CD14-positive monocyte (primary cell): ENCODE measurements at regions not wholly inside any gene's neighbourhood (a gene's known extent, or its start where the extent isn't known, plus 50 kb on each side); places are given as distances from the start of the nearest gene placed in this dataset.

Experiments
- DNase-seq, 3 donors: peaks; one replicate each; pipeline ENCODE4 v3.0.0-alpha.2; 2011 to 2022
- H2AFZ ChIP-seq: 2 replicates; pipeline ENCODE4 v1.6.0; 2012; ENCODE audit warnings: mild to moderate bottlenecking, low read depth, low read length, inconsistent platforms; ENCODE audit not compliant: insufficient read depth, poor library complexity, severe bottlenecking
- H3K27ac ChIP-seq, 2 donors: 1 replicate in 1 of 2; 2 replicates in 1 of 2; pipeline ENCODE4 v1.5.1; 2012 to 2013; ENCODE audit warnings: low read length in 2 of 2, control low read depth in 1 of 2, inconsistent platforms in 1 of 2, low read depth in 1 of 2, mild to moderate bottlenecking in 1 of 2
- H3K27me3 ChIP-seq, 2 donors: one replicate each; pipeline versions ENCODE4 v1.6.0 to v1.6.1; 2011 to 2013; ENCODE audit warnings: low read length in 2 of 2; ENCODE audit not compliant: control insufficient read depth in 2 of 2, insufficient read depth in 2 of 2
- H3K36me3 ChIP-seq, 2 donors: replicated peaks in 1 of 2; 1 replicate in 1 of 2; 2 replicates in 1 of 2; pipeline versions ENCODE4 v1.5.1 to v1.6.1; 2012 to 2013; ENCODE audit warnings: low read length in 2 of 2, control low read depth in 1 of 2, inconsistent platforms in 1 of 2, mild to moderate bottlenecking in 1 of 2; ENCODE audit not compliant: insufficient read depth in 2 of 2, control insufficient read depth in 1 of 2
- H3K4me1 ChIP-seq, 2 donors: 1 replicate in 1 of 2; 2 replicates in 1 of 2; pipeline versions ENCODE4 v1.5.1 to v1.6.1; 2012 to 2013; ENCODE audit warnings: low read length in 2 of 2, control low read depth in 1 of 2, inconsistent platforms in 1 of 2, mild to moderate bottlenecking in 1 of 2, moderate library complexity in 1 of 2; ENCODE audit not compliant: insufficient read depth in 2 of 2, control insufficient read depth in 1 of 2
- H3K4me2 ChIP-seq: replicated peaks from 2 replicates; pipeline ENCODE3; 2012; ENCODE audit warnings: low read length, moderate library complexity, mild to moderate bottlenecking; ENCODE audit not compliant: poor library complexity, severe bottlenecking; ENCODE audit errors: extremely low read depth
- H3K4me3 ChIP-seq, 3 experiments: fragments of 200-600 bp in 1 of 3; sonication (generic) in 1 of 3; replicated peaks in 1 of 3; 1 replicate in 2 of 3; 2 replicates in 1 of 3; pipeline ENCODE4 v1.5.1; 2011 to 2013; ENCODE audit warnings: low read length in 3 of 3, mild to moderate bottlenecking in 3 of 3, control low read depth in 2 of 3, low read depth in 2 of 3, inconsistent platforms in 1 of 3, moderate library complexity in 1 of 3
- H3K79me2 ChIP-seq: 2 replicates; pipeline ENCODE4 v1.6.0; 2012; ENCODE audit warnings: mild to moderate bottlenecking, control low read depth, inconsistent platforms, low read length, moderate library complexity; ENCODE audit not compliant: insufficient read depth
- H3K9ac ChIP-seq: 2 replicates; pipeline ENCODE4 v1.6.0; 2017; ENCODE audit warnings: low read length, mild to moderate bottlenecking; ENCODE audit not compliant: insufficient read depth, poor library complexity, severe bottlenecking
- H3K9me3 ChIP-seq, 2 donors: replicated peaks in 1 of 2; 1 replicate in 1 of 2; 2 replicates in 1 of 2; pipeline versions ENCODE4 v1.5.1 to v1.6.1; 2012 to 2013; ENCODE audit warnings: low read length in 2 of 2, control low read depth in 1 of 2; ENCODE audit not compliant: control insufficient read depth in 1 of 2, insufficient read depth in 1 of 2
- H4K20me1 ChIP-seq: 2 replicates; pipeline ENCODE4 v1.6.0; 2012; ENCODE audit warnings: mild to moderate bottlenecking, low read length, control low read depth, moderate library complexity; ENCODE audit not compliant: insufficient read depth
- H3K27ac Mint-ChIP-seq, 7 donors: one replicate each; pipeline ENCODE4 v1.8.0; 2020; ENCODE audit warnings: mild to moderate bottlenecking in 7 of 7, mixed read lengths in 7 of 7, moderate library complexity in 6 of 7, inconsistent platforms in 2 of 7
- H3K27me3 Mint-ChIP-seq, 3 donors: one replicate each; pipeline ENCODE4 v1.8.0; 2021 to 2022; ENCODE audit warnings: low read depth in 3 of 3, mild to moderate bottlenecking in 3 of 3, mixed read lengths in 3 of 3, moderate library complexity in 3 of 3, inconsistent platforms in 1 of 3
- H3K36me3 Mint-ChIP-seq, 2 donors: one replicate each; pipeline ENCODE4 v1.8.0; 2020; ENCODE audit warnings: mixed read lengths in 2 of 2, inconsistent platforms in 1 of 2, mild to moderate bottlenecking in 1 of 2
- H3K4me1 Mint-ChIP-seq: one replicate; pipeline ENCODE4 v1.8.0; 2020; ENCODE audit warnings: mild to moderate bottlenecking, mixed read lengths
- H3K4me3 Mint-ChIP-seq, 2 donors: one replicate each; pipeline ENCODE4 v1.8.0; 2020; ENCODE audit warnings: mild to moderate bottlenecking in 2 of 2, mixed read lengths in 2 of 2, moderate library complexity in 1 of 2
- H3K9me3 Mint-ChIP-seq, 7 donors: one replicate each; pipeline ENCODE4 v1.8.0; 2020 to 2022; ENCODE audit warnings: mixed read lengths in 7 of 7, mild to moderate bottlenecking in 6 of 7, moderate library complexity in 6 of 7, inconsistent platforms in 2 of 7
- WGBS: methylation state at CpG from one replicate; pipeline ENCODE4 v1.1.5; 2013; ENCODE audit warnings: missing lambda C conversion rate; ENCODE audit not compliant: insufficient coverage; 5-methylcytosine and 5-hydroxymethylcytosine counted together
- intact Hi-C, 2 donors: fragments of 100-400 bp; cut with micrococcal nuclease; formaldehyde crosslinking; loops; one replicate each; pipeline versions ENCODE4 v1.15.0 to v1.15.1; 2023
- TF ChIP-seq, protein P1 (sequence below): fragments of 200-600 bp; IDR thresholded peaks from one replicate; pipeline ENCODE4 v1.8.0; 2022; ENCODE audit warnings: antibody characterized with exemption, mild to moderate bottlenecking

DNA sequence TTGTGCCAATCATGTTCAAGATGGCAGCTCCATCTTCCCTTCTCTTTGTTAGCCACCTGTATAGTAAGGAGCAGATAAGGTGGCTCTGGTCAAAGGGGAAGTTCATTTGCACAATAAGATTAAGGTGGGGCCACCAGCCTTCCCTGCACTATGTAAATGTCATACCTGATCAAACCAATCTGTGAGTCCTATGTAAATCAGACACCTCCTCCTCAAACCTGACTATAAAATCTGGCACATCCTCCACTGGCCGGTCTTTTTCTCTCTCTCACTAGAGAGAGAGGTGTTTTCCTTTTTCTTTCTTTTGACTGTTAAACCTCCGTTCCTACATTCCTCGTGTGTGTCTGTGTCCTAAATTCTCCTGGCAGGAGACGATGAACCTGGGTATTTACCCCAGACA is 572.5 kb upstream of the AADAT start:
- peaks cover 0 to 3% of the 10 kb centered on the region in 2 donors for H3K9me3 ChIP-seq
- H3K36me3 Mint-ChIP-seq: no peaks in the 10 kb centered on the region
- H3K4me3 Mint-ChIP-seq: no peak overlapping the region
- H3K36me3 ChIP-seq: no peaks in the 10 kb centered on the region
- no peaks in the 10 kb centered on the region for H3K4me1 ChIP-seq
- no peak overlapping the region for H3K27ac ChIP-seq
- intact Hi-C loops: no loop called here
- H3K27ac Mint-ChIP-seq: no peak overlapping the region
- H3K4me3 ChIP-seq: no peak overlapping the region
- no peak overlapping the region for H3K9ac ChIP-seq
- H3K27me3 Mint-ChIP-seq: no peaks in the 10 kb centered on the region
- no peak for DNase-seq
- H3K27me3 ChIP-seq: no peaks in the 10 kb centered on the region
- peaks cover 0 to 8% (median 2%) of the 10 kb centered on the region in 7 donors for H3K9me3 Mint-ChIP-seq
- no peaks in the 10 kb centered on the region for H3K79me2 ChIP-seq
- TF ChIP-seq, protein P1, sequence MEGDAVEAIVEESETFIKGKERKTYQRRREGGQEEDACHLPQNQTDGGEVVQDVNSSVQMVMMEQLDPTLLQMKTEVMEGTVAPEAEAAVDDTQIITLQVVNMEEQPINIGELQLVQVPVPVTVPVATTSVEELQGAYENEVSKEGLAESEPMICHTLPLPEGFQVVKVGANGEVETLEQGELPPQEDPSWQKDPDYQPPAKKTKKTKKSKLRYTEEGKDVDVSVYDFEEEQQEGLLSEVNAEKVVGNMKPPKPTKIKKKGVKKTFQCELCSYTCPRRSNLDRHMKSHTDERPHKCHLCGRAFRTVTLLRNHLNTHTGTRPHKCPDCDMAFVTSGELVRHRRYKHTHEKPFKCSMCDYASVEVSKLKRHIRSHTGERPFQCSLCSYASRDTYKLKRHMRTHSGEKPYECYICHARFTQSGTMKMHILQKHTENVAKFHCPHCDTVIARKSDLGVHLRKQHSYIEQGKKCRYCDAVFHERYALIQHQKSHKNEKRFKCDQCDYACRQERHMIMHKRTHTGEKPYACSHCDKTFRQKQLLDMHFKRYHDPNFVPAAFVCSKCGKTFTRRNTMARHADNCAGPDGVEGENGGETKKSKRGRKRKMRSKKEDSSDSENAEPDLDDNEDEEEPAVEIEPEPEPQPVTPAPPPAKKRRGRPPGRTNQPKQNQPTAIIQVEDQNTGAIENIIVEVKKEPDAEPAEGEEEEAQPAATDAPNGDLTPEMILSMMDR: no peak
- no peak overlapping the region for H3K4me2 ChIP-seq
- H2AFZ ChIP-seq: no peak overlapping the region
- H4K20me1 ChIP-seq: no peaks in the 10 kb centered on the region
- WGBS: 70% methylated on average over 2 of the region's 4 CpGs
- no peaks in the 10 kb centered on the region for H3K4me1 Mint-ChIP-seq

DNA sequence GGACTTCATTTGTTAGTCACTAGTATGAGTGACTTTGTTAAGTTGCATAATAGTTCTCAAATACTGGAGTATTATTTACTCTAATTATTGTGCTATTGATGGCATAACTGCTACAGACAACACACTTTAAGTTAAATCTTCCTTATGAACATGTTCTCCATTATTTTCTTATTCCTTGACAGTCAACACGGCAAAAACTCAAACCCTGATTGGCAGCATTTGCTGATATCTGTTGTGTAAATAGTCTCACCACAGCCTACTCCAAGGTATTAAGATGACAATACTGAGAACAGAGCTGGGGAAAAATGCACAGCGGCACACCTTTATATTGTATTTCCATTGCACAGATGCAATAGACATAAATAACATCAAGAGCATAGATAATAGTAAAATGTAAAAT is 568.0 kb upstream of the AADAT start:
- WGBS: no CpG with 5 or more reads among the region's 2 CpGs
- intact Hi-C loops: no loop called here
- Mint-ChIP-seq H3K9me3 (peaks cover 0 to 8% (median 2%) of the 10 kb centered on the region in 7 donors), H3K27me3 (no peaks in the 10 kb centered on the region), H3K4me3 (no peak overlapping the region), H3K27ac (no peak overlapping the region), H3K4me1 (no peaks in the 10 kb centered on the region), H3K36me3 (no peaks in the 10 kb centered on the region)
- TF ChIP-seq, protein P1: no peak
- H3K27ac ChIP-seq: no peak overlapping the region
- H3K27me3 ChIP-seq: no peaks in the 10 kb centered on the region
- H3K9me3 ChIP-seq: peaks cover 0 to 3% of the 10 kb centered on the region in 2 donors
- no peak for DNase-seq
- no peak overlapping the region for H3K9ac ChIP-seq
- H3K79me2 ChIP-seq: no peaks in the 10 kb centered on the region
- H3K36me3 ChIP-seq: no peaks in the 10 kb centered on the region
- H4K20me1 ChIP-seq: no peaks in the 10 kb centered on the region
- no peak overlapping the region for H2AFZ ChIP-seq
- no peaks in the 10 kb centered on the region for H3K4me1 ChIP-seq
- no peak overlapping the region for H3K4me2 ChIP-seq
- no peak overlapping the region for H3K4me3 ChIP-seq
